ENCODE measurements at regions not wholly inside any gene's neighbourhood (a gene's known extent, or its start where the extent isn't known, plus 50 kb on each side); places are given as distances from the start of the nearest gene placed in this dataset.

- TF ChIP-seq ZNF184 (tag by site-specific recombination; IDR thresholded peaks at IDR 0.05) = no peak
- no peak for TF ChIP-seq BCL11A (tag by site-specific recombination; IDR thresholded peaks at IDR 0.05; ENCODE audit: low read depth)
- TF ChIP-seq YY1 (tag by site-specific recombination; IDR thresholded peaks at IDR 0.05) = no peak
- TF ChIP-seq CTCF (tag by site-specific recombination; IDR thresholded peaks at IDR 0.05) = no peak
- no peak for TF ChIP-seq ZNF449 (tag by site-specific recombination; IDR thresholded peaks at IDR 0.05)
- no peak for TF ChIP-seq SP2 (tag by site-specific recombination; IDR thresholded peaks at IDR 0.05)
- no peak for TF ChIP-seq ZNF791 (tag by site-specific recombination; IDR thresholded peaks at IDR 0.05)
- no peak for TF ChIP-seq ZNF701 (tag by site-specific recombination; IDR thresholded peaks at IDR 0.05)
These were observed 220.3 kb upstream of the ARID2 start for GRCh38 chr12:45509187-45509586.

Data from HEK293 (cell line).